ENCODE measurements at regions not wholly inside any gene's neighbourhood (a gene's known extent, or its start where the extent isn't known, plus 50 kb on each side); places are given as distances from the start of the nearest gene placed in this dataset.

DNA sequence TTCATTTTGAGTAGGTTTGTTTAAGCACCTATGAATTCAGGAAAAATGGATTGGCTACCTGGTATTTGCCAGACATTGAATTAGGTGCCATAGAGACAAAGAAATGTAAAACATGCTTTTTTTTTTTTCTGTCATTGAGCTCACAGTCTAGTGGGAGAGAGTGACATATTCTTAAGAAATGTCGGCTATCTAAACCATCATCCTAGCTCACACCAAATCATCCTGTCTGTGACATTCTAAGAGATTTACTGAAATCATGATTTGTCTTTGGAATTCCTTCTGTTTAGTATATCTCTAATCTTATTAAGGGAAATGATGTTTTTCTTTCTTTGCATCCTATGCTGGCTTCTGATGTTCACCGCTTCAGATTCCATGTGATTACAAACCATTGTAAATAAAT lies 59.5 kb upstream of the STXBP5L start:
- H3K4me1 Mint-ChIP-seq (ENCODE audit: insufficient read depth, unreplicated experiment), result no peaks in the 10 kb centered on the region
- H3K27me3 Mint-ChIP-seq (ENCODE audit: insufficient read depth, unreplicated experiment), result peaks cover 88% of the 10 kb centered on the region
- no peak for DNase-seq (ENCODE audit: unreplicated experiment)
- BruUV-seq (replicated peaks), result no TSS peak
- H3K36me3 Mint-ChIP-seq (ENCODE audit: insufficient read depth, unreplicated experiment), result no peaks in the 10 kb centered on the region
- H3K4me3 Mint-ChIP-seq (ENCODE audit: unreplicated experiment), result no peak overlapping the region
- no peak overlapping the region for H3K27ac Mint-ChIP-seq (ENCODE audit: low read depth, unreplicated experiment)
- no peak for TF ChIP-seq CTCF (IDR thresholded peaks at IDR 0.05; ENCODE audit: unreplicated experiment)
- intact Hi-C loops (cut with micrococcal nuclease), result no loop called here
- ChIA-PET CTCF (interaction anchor here (0.6 kb wide), 1 partner anchor 709 kb away, joined by 4 read pairs; no protein-coding TSS in a partner anchor), POLR2A (no interaction called here)
- H3K9me3 Mint-ChIP-seq (ENCODE audit: unreplicated experiment), result no peaks in the 10 kb centered on the region

DNA sequence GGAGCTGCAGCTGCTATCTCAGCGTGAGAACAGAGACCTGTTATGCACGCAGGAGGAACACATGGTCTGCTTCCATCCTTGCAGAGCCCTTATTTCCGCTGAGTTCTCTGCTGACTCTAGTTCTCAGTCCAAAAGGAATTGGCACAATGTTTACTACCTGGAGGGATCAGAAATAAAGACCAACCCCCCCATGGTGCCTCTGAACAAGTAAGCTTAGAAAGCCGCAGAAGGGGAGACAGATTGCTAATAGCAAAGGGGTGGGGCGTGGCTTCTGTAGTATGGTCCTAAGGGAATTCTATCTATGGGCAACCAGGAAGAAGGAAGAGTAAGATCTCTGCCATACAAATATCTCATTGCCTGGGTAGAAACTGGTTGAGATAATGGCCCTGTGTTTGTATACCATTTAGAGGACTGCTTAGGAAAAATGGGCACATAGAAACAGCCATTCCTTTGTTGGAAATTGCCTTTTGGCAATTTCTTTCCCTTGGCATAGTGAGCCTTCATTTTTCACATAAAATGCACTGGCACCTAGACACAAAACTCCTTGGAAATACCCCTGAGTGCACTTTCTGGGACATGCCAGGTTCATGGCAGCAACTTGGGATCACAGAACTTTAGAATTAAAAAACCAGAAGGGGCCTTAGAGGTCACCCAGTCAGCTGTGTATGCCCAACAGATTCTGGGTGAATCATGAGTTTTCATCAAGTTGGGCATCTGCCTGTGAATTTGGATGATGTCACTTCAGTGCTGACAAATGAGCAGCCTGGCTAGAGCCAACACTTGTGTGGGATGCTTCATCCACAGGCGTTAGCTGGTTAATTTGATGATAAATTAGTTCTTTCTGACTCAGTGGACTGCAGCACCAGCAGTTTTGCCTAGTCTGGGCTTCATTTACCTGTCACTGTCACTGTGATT lies 57.4 kb upstream of the STXBP5L start:
- DNase-seq (ENCODE audit: unreplicated experiment), result peak; percentile 6
- Mint-ChIP-seq H3K9me3 (ENCODE audit: unreplicated experiment) (no peaks in the 10 kb centered on the region), H3K4me3 (ENCODE audit: unreplicated experiment) (no peak overlapping the region), H3K27ac (ENCODE audit: low read depth, unreplicated experiment) (no peak overlapping the region), H3K27me3 (ENCODE audit: insufficient read depth, unreplicated experiment) (peaks cover 66% of the 10 kb centered on the region), H3K36me3 (ENCODE audit: insufficient read depth, unreplicated experiment) (no peaks in the 10 kb centered on the region), H3K4me1 (ENCODE audit: insufficient read depth, unreplicated experiment) (no peaks in the 10 kb centered on the region)
- no peak for TF ChIP-seq CTCF (IDR thresholded peaks at IDR 0.05; ENCODE audit: unreplicated experiment)
- ChIA-PET POLR2A (no interaction called here), CTCF (no interaction called here)
- no TSS peak for BruUV-seq (replicated peaks)
- intact Hi-C loops (cut with micrococcal nuclease), result no loop called here

DNA sequence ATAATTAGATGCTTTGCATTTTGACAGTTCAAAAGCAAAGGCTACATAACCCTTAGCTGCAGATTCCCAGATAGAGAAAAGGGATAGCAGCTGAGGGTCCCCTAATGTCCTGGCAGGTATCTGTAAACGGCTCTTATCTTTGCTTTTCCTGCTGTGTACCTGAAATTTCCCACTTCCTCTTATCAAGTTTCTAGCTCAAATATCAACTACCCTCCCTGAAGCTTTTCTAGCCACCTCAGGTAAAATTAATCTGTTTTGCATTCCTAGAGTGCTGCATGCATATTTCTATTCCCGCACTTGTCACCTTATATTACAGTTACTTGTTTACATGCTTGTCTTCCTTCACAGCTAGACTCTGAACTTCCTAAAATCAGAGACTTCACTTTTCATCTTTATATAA lies 55.6 kb upstream of the STXBP5L start:
- no peak for TF ChIP-seq CTCF (IDR thresholded peaks at IDR 0.05; ENCODE audit: unreplicated experiment)
- no peaks in the 10 kb centered on the region for H3K9me3 Mint-ChIP-seq (ENCODE audit: unreplicated experiment)
- no peak overlapping the region for H3K4me3 Mint-ChIP-seq (ENCODE audit: unreplicated experiment)
- BruUV-seq (replicated peaks), result no TSS peak
- peaks cover 10% of the 10 kb centered on the region for H3K4me1 Mint-ChIP-seq (ENCODE audit: insufficient read depth, unreplicated experiment)
- no peak for DNase-seq (ENCODE audit: unreplicated experiment)
- intact Hi-C loops (cut with micrococcal nuclease), result no loop called here
- ChIA-PET CTCF (interaction anchor here (1.0 kb wide), 1 partner anchor 434 kb away, joined by 3 read pairs; no protein-coding TSS in a partner anchor), POLR2A (interaction anchor here (0.6 kb wide), 1 partner anchor 1625 kb away, joined by 3 read pairs; no protein-coding TSS in a partner anchor)
- H3K36me3 Mint-ChIP-seq (ENCODE audit: insufficient read depth, unreplicated experiment), result no peaks in the 10 kb centered on the region
- H3K27me3 Mint-ChIP-seq (ENCODE audit: insufficient read depth, unreplicated experiment), result peaks cover 55% of the 10 kb centered on the region
- H3K27ac Mint-ChIP-seq (ENCODE audit: low read depth, unreplicated experiment), result no peak overlapping the region

DNA sequence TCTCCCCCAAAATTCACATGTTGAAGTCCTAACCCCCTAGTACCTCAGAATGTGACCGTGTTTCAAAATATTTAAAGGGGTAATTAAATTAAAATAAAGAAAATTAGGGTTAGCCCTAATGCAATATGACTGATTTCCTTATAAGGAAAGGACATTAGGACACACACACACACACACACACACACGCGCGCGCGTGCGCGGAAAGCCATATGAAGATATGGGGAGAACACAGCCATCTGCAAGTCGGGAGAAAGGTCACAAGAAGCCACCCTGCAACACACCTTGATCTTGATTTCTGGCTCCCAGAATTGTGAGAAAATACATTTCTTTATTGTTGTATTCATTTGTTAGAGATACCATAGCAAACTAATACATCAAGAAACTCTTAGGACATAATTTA lies 54.6 kb upstream of the STXBP5L start:
- intact Hi-C loops (cut with micrococcal nuclease), result no loop called here
- no peaks in the 10 kb centered on the region for H3K9me3 Mint-ChIP-seq (ENCODE audit: unreplicated experiment)

More for the DNA sequence above, 54.6 kb upstream of the STXBP5L start:
- no TSS peak for BruUV-seq (replicated peaks)
- no peak for DNase-seq (ENCODE audit: unreplicated experiment)
- H3K27me3 Mint-ChIP-seq (ENCODE audit: insufficient read depth, unreplicated experiment), result peaks cover 63% of the 10 kb centered on the region
- H3K36me3 Mint-ChIP-seq (ENCODE audit: insufficient read depth, unreplicated experiment), result no peaks in the 10 kb centered on the region
- H3K4me1 Mint-ChIP-seq (ENCODE audit: insufficient read depth, unreplicated experiment), result peaks cover 10% of the 10 kb centered on the region
- ChIA-PET POLR2A (no interaction called here), CTCF (interaction anchor here (0.7 to 1.2 kb wide), 2 partner anchors 81 to 286 kb away, joined by 3 to 5 read pairs; no protein-coding TSS in a partner anchor)
- no peak overlapping the region for H3K27ac Mint-ChIP-seq (ENCODE audit: low read depth, unreplicated experiment)
- no peak for TF ChIP-seq CTCF (IDR thresholded peaks at IDR 0.05; ENCODE audit: unreplicated experiment)
- H3K4me3 Mint-ChIP-seq (ENCODE audit: unreplicated experiment), result no peak overlapping the region

Data from MCF 10A (cell line).